H9 (cell line): ENCODE measurements at regions not wholly inside any gene's neighbourhood (a gene's known extent, or its start where the extent isn't known, plus 50 kb on each side); places are given as distances from the start of the nearest gene placed in this dataset.

Experiments used
- DNase-seq: peaks from one replicate; pipeline ENCODE4 v3.0.0-alpha.2; 2017
- H2AFZ ChIP-seq: one replicate; pipeline ENCODE4 v1.6.1; 2013; ENCODE audit warnings: mild to moderate bottlenecking, low read length, control low read depth, moderate library complexity
- H2AK5ac ChIP-seq: 2 replicates; pipeline ENCODE4 v1.6.1; 2013; ENCODE audit warnings: low read length, control low read depth, mixed read lengths; ENCODE audit not compliant: insufficient read length
- H2BK120ac ChIP-seq: one replicate; pipeline ENCODE4 v1.6.1; 2013; ENCODE audit warnings: low read depth, mild to moderate bottlenecking, low read length, control low read depth, inconsistent platforms; ENCODE audit not compliant: poor library complexity, severe bottlenecking
- H2BK12ac ChIP-seq: 2 replicates; pipeline ENCODE4 v1.6.1; 2013; ENCODE audit warnings: low read length, control low read depth, mixed read lengths, low read depth; ENCODE audit not compliant: insufficient read length
- H2BK15ac ChIP-seq: 2 replicates; pipeline ENCODE4 v1.6.1; 2013; ENCODE audit warnings: low read depth, low read length, control low read depth
- H2BK20ac ChIP-seq: one replicate; pipeline ENCODE4 v1.6.1; 2013; ENCODE audit warnings: low read depth, mild to moderate bottlenecking, low read length, control low read depth, inconsistent platforms; ENCODE audit not compliant: poor library complexity, severe bottlenecking
- H2BK5ac ChIP-seq: 2 replicates; pipeline ENCODE4 v1.6.1; 2013; ENCODE audit warnings: low read length, control low read depth, mixed read lengths; ENCODE audit not compliant: insufficient read length
- H3K14ac ChIP-seq: 2 replicates; pipeline ENCODE4 v1.6.1; 2013; ENCODE audit warnings: low read length, control low read depth; ENCODE audit not compliant: insufficient read depth
- H3K18ac ChIP-seq: 2 replicates; pipeline ENCODE4 v1.6.1; 2013; ENCODE audit warnings: low read depth, mild to moderate bottlenecking, mixed read lengths, low read length, control low read depth; ENCODE audit not compliant: insufficient read length
- H3K23ac ChIP-seq: 2 replicates; pipeline ENCODE4 v1.6.1; 2013; ENCODE audit warnings: low read length, control low read depth, mixed read lengths, low read depth; ENCODE audit not compliant: insufficient read length
- H3K23me2 ChIP-seq: 2 replicates; pipeline ENCODE4 v1.6.1; 2013; ENCODE audit warnings: low read depth, mild to moderate bottlenecking, mixed read lengths, low read length, control low read depth; ENCODE audit not compliant: insufficient read length, poor library complexity, severe bottlenecking
- H3K27ac ChIP-seq: 2 replicates; pipeline ENCODE4 v1.5.1; 2013; ENCODE audit warnings: low read length, control low read depth, mixed read lengths, low read depth; ENCODE audit not compliant: insufficient read length
- H3K27me3 ChIP-seq: 2 replicates; pipeline ENCODE4 v1.6.1; 2013; ENCODE audit warnings: low read length, control low read depth, inconsistent platforms; ENCODE audit not compliant: insufficient read depth
- H3K4ac ChIP-seq: 2 replicates; pipeline ENCODE4 v1.6.1; 2013; ENCODE audit warnings: low read depth, mild to moderate bottlenecking, control low read depth, inconsistent platforms, low read length, moderate library complexity
- H3K4me1 ChIP-seq: 2 replicates; pipeline ENCODE4 v1.6.1; 2013; ENCODE audit warnings: low read length, control low read depth, inconsistent platforms; ENCODE audit not compliant: insufficient read depth
- H3K4me2 ChIP-seq: 2 replicates; pipeline ENCODE4 v1.6.1; 2013; ENCODE audit warnings: low read length, control low read depth, mixed read lengths; ENCODE audit not compliant: insufficient read length, insufficient read depth
- H3K56ac ChIP-seq: 2 replicates; pipeline ENCODE4 v1.6.1; 2013; ENCODE audit warnings: low read depth, mild to moderate bottlenecking, mixed read lengths, low read length, control low read depth; ENCODE audit not compliant: insufficient read length
- H3K79me1 ChIP-seq: 2 replicates; pipeline ENCODE4 v1.6.1; 2013; ENCODE audit warnings: low read depth, mild to moderate bottlenecking, moderate library complexity, low read length, control low read depth, inconsistent platforms; ENCODE audit not compliant: insufficient read depth, poor library complexity, severe bottlenecking
- H3K79me2 ChIP-seq: 2 replicates; pipeline ENCODE4 v1.6.1; 2013; ENCODE audit warnings: low read length, control low read depth, inconsistent platforms; ENCODE audit not compliant: insufficient read depth
- H3K9ac ChIP-seq: 2 replicates; pipeline ENCODE4 v1.6.1; 2013; ENCODE audit warnings: low read length, control low read depth, mixed read lengths; ENCODE audit not compliant: insufficient read length; ENCODE audit errors: extremely low read depth
- H3K9me3 ChIP-seq: one replicate; pipeline ENCODE4 v1.6.1; 2013; ENCODE audit warnings: low read depth, low read length, inconsistent platforms; ENCODE audit not compliant: control insufficient read depth
- H3T11ph ChIP-seq: one replicate; pipeline ENCODE4 v1.6.1; 2013; ENCODE audit warnings: mild to moderate bottlenecking, low read length, control low read depth, inconsistent platforms
- H4K20me1 ChIP-seq: one replicate; pipeline ENCODE4 v1.6.1; 2013; ENCODE audit not compliant: control insufficient read depth, insufficient read length, insufficient read depth
- H4K5ac ChIP-seq: 2 replicates; pipeline ENCODE4 v1.6.1; 2013; ENCODE audit warnings: low read depth, mild to moderate bottlenecking, mixed read lengths, low read length, control low read depth; ENCODE audit not compliant: insufficient read length
- H4K8ac ChIP-seq: replicated peaks from 2 replicates; pipeline ENCODE4 v1.6.1; 2013; ENCODE audit warnings: low read length, control low read depth, mixed read lengths, low read depth; ENCODE audit not compliant: insufficient read length
- H4K91ac ChIP-seq: 2 replicates; pipeline ENCODE4 v1.6.1; 2013; ENCODE audit warnings: low read depth, mild to moderate bottlenecking, moderate library complexity, mixed read lengths, low read length, control low read depth; ENCODE audit not compliant: insufficient read length
- H3K27ac Mint-ChIP-seq, 3 experiments: 2 replicates in 2 of 3; 3 replicates in 1 of 3; pipeline ENCODE4 v1.8.0; 2020 to 2021; ENCODE audit warnings: mixed read lengths in 3 of 3, mild to moderate bottlenecking in 1 of 3, moderate library complexity in 1 of 3
- H3K27me3 Mint-ChIP-seq: 2 replicates; pipeline ENCODE4 v1.8.0; 2021; ENCODE audit warnings: low read depth, mild to moderate bottlenecking, moderate library complexity, mixed read lengths
- H3K36me3 Mint-ChIP-seq, 3 experiments: 2 replicates in 2 of 3; 3 replicates in 1 of 3; pipeline ENCODE4 v1.8.0; 2020 to 2021; ENCODE audit warnings: low read depth in 3 of 3, mixed read lengths in 3 of 3; ENCODE audit not compliant: insufficient read depth in 1 of 3
- H3K4me1 Mint-ChIP-seq, 2 experiments: 2 replicates each; pipeline ENCODE4 v1.8.0; 2020; ENCODE audit warnings: mixed read lengths in 2 of 2
- H3K4me3 Mint-ChIP-seq, 2 experiments: 2 replicates in 1 of 2; 3 replicates in 1 of 2; pipeline ENCODE4 v1.8.0; 2020 to 2021; ENCODE audit warnings: mild to moderate bottlenecking in 2 of 2, mixed read lengths in 2 of 2, moderate library complexity in 1 of 2
- H3K9me3 Mint-ChIP-seq, 2 experiments: 2 replicates in 1 of 2; 3 replicates in 1 of 2; pipeline ENCODE4 v1.8.0; 2020; ENCODE audit warnings: mild to moderate bottlenecking in 2 of 2, mixed read lengths in 2 of 2, moderate library complexity in 1 of 2
- CTCF ChIP-seq: fragments of 200-600 bp; sonication (generic); conservative IDR thresholded peaks from 3 replicates; pipeline ENCODE4 v1.8.0; 2021; ENCODE audit warnings: antibody characterized with exemption, mild to moderate bottlenecking
- WGBS: extraction: QIAGEN DNeasy Blood & Tissue Kit; methylation state at CpG from one replicate; pipeline ENCODE4 v1.1.7; 2013; ENCODE audit warnings: missing lambda C conversion rate, low lambda C conversion rate, mixed read lengths; ENCODE audit not compliant: insufficient read length; ENCODE audit errors: extremely low coverage; 5-methylcytosine and 5-hydroxymethylcytosine counted together

GRCh38 chr22:49243965-49244364 lies 583.7 kb downstream of the BRD1 start:
- H3K27ac Mint-ChIP-seq = no peak overlapping the region
- TF ChIP-seq CTCF = no peak
- Histone ChIP-seq H3K27me3 (no peaks in the 10 kb centered on the region; the same call in 1 of the 2 replicates), H3K14ac (no peak overlapping the region; the same call in 1 of the 2 replicates), H3T11ph (no peak overlapping the region), H3K9me3 (no peaks in the 10 kb centered on the region), H3K23ac (no peak overlapping the region), H3K79me1 (no peaks in the 10 kb centered on the region), H4K20me1 (no peaks in the 10 kb centered on the region), H3K56ac (no peak overlapping the region), H2BK20ac (no peak overlapping the region), H3K79me2 (no peaks in the 10 kb centered on the region), H2BK12ac (no peak overlapping the region), H3K18ac (no peak overlapping the region), H2BK120ac (no peak overlapping the region), H2AK5ac (no peak overlapping the region), H3K4ac (no peak overlapping the region), H2AFZ (no peak overlapping the region), H2BK5ac (no peak overlapping the region), H3K27ac (no peak overlapping the region), H3K23me2 (no peaks in the 10 kb centered on the region), H3K4me2 (no peak overlapping the region), H4K91ac (no peak overlapping the region), H3K4me1 (no peaks in the 10 kb centered on the region), H4K8ac (no peak overlapping the region), H3K9ac (no peak overlapping the region), H4K5ac (no peak overlapping the region), H2BK15ac (no peak overlapping the region)
- no CpG with 5 or more reads among the region's 7 CpGs for WGBS
- DNase-seq = peak; percentile 8
- peaks cover 13% of the 10 kb centered on the region for H3K27me3 Mint-ChIP-seq
- H3K36me3 Mint-ChIP-seq = no peaks in the 10 kb centered on the region
- H3K4me3 Mint-ChIP-seq = no peak overlapping the region
- H3K9me3 Mint-ChIP-seq = peaks cover 0 to 7% of the 10 kb centered on the region in 2 experiments; a peak in 2 of 5 replicates
- no peaks in the 10 kb centered on the region for H3K4me1 Mint-ChIP-seq
